GM13977 (cell line): ENCODE measurements at regions not wholly inside any gene's neighbourhood (a gene's known extent, or its start where the extent isn't known, plus 50 kb on each side); places are given as distances from the start of the nearest gene placed in this dataset.

Source experiments
- DNase-seq: peaks from one replicate; pipeline ENCODE4 v3.0.0; 2012; ENCODE audit warnings: low spot score
- CTCF ChIP-seq: IDR thresholded peaks from 2 replicates; pipeline ENCODE4 v1.5.1; 2012; ENCODE audit warnings: mild to moderate bottlenecking, control low read depth; ENCODE audit not compliant: insufficient read depth; ENCODE audit errors: extremely low read depth, missing control alignments
- in situ Hi-C: fragments of 300-500 bp; cut with MboI; formaldehyde crosslinking; loops from one replicate; pipeline ENCODE4 v1.12.0; 2022; ENCODE audit warnings: low sequenced_read_pairs, low pct_unique_long_range_greater_than_20kb, mixed read lengths, inconsistent platforms; ENCODE audit not compliant: unreplicated experiment

- in situ Hi-C loops: no loop called here
- DNase-seq: no peak
- TF ChIP-seq CTCF: no peak
These were observed 93.6 kb downstream of the GMNC start for GRCh38 chr3:190768891-190769290.

- no peak for DNase-seq
- in situ Hi-C loops: no loop called here
- no peak for TF ChIP-seq CTCF
These were observed 94.6 kb downstream of the GMNC start for GRCh38 chr3:190767851-190768250.

GRCh38 chr3:190764231-190765134 is 98.0 kb downstream of the GMNC start:
- no peak for DNase-seq
- no peak for TF ChIP-seq CTCF
- in situ Hi-C loops: no loop called here

GRCh38 chr3:190762801-190763200 is 99.7 kb downstream of the GMNC start:
- DNase-seq: no peak
- in situ Hi-C loops: no loop called here
- TF ChIP-seq CTCF: no peak

- DNase-seq: no peak
- in situ Hi-C loops: no loop called here
- TF ChIP-seq CTCF: no peak
These were observed 114.9 kb downstream of the GMNC start for GRCh38 chr3:190747571-190747970.

GRCh38 chr3:190746986-190747385 is 115.5 kb downstream of the GMNC start:
- in situ Hi-C loops: no loop called here
- TF ChIP-seq CTCF: no peak

More at GRCh38 chr3:190746986-190747385, 115.5 kb downstream of the GMNC start:
- no peak for DNase-seq
